GM12801 (cell line): ENCODE measurements at regions not wholly inside any gene's neighbourhood (a gene's known extent, or its start where the extent isn't known, plus 50 kb on each side); places are given as distances from the start of the nearest gene placed in this dataset.

Experiments
- CTCF ChIP-seq: IDR thresholded peaks from one replicate; pipeline ENCODE4 v1.5.1; 2011; ENCODE audit warnings: control low read depth; ENCODE audit not compliant: insufficient read length; ENCODE audit errors: extremely low read depth

GRCh38 chr6:67544851-67545452 lies 1090.1 kb upstream of the ADGRB3 start:
- TF ChIP-seq CTCF, result no peak

- TF ChIP-seq CTCF, result no peak
Observed at GRCh38 chr6:67541586-67541985, 1093.5 kb upstream of the ADGRB3 start.

GRCh38 chr6:67538032-67538431 lies 1097.0 kb upstream of the ADGRB3 start:
- TF ChIP-seq CTCF, result no peak

- no peak for TF ChIP-seq CTCF
Observed at GRCh38 chr6:67535946-67536345, 1099.1 kb upstream of the ADGRB3 start.

GRCh38 chr6:67506352-67506751 lies 1128.7 kb upstream of the ADGRB3 start:
- TF ChIP-seq CTCF, result no peak

GRCh38 chr6:67501755-67502154 lies 1133.3 kb upstream of the ADGRB3 start:
- TF ChIP-seq CTCF, result no peak

GRCh38 chr6:67497749-67498148 lies 1137.3 kb upstream of the ADGRB3 start:
- TF ChIP-seq CTCF, result no peak
